M059J (cell line): ENCODE measurements at regions not wholly inside any gene's neighbourhood (a gene's known extent, or its start where the extent isn't known, plus 50 kb on each side); places are given as distances from the start of the nearest gene placed in this dataset.
"Not testable (repeated sequence)": the region's sequence is repeated elsewhere in the genome, so short reads cannot be mapped to it uniquely, and the experiment has no call there.

Experiments used
- DNase-seq: peaks from one replicate; pipeline ENCODE4 v3.0.0-alpha.2; 2012; ENCODE audit warnings: low read depth

GRCh38 chr22:23381661-23382427 lies 198.2 kb downstream of the IGLL1 start:
- no peak for DNase-seq

GRCh38 chr22:23380911-23381310 lies 199.2 kb downstream of the IGLL1 start:
- no peak for DNase-seq

GRCh38 chr22:23380230-23380573 lies 199.9 kb downstream of the IGLL1 start:
- DNase-seq = no peak

- not testable (repeated sequence) for DNase-seq
These were observed 199.4 kb downstream of the BCR start for GRCh38 chr22:23379540-23380229.

- no peak for DNase-seq
These were observed 197.5 kb downstream of the BCR start for GRCh38 chr22:23377767-23378166.

- DNase-seq = peak; percentile 14
These were observed 195.9 kb downstream of the BCR start for GRCh38 chr22:23376256-23376655.

GRCh38 chr22:23375031-23375827 lies 194.9 kb downstream of the BCR start:
- no peak for DNase-seq

- no peak for DNase-seq
These were observed 193.3 kb downstream of the BCR start for GRCh38 chr22:23373601-23374000.

- no peak for DNase-seq
These were observed 189.9 kb downstream of the BCR start for GRCh38 chr22:23370251-23370650.

- DNase-seq = no peak
These were observed 188.9 kb downstream of the BCR start for GRCh38 chr22:23369054-23369685.
